Chondrocyte (in vitro differentiated cells): ENCODE measurements at regions not wholly inside any gene's neighbourhood (a gene's known extent, or its start where the extent isn't known, plus 50 kb on each side); places are given as distances from the start of the nearest gene placed in this dataset.

Experiments
- DNase-seq: peaks from one replicate; pipeline ENCODE4 v3.0.0; 2021; ENCODE audit warnings: mixed read lengths, low spot score
- H3K27ac Mint-ChIP-seq: one replicate; pipeline ENCODE4 v1.8.0; 2021; ENCODE audit warnings: mild to moderate bottlenecking, moderate library complexity, mixed read lengths; ENCODE audit not compliant: unreplicated experiment
- H3K27me3 Mint-ChIP-seq: 2 replicates; pipeline ENCODE4 v1.8.0; 2021; ENCODE audit warnings: low read depth, mixed read lengths
- H3K36me3 Mint-ChIP-seq: 2 replicates; pipeline ENCODE4 v1.8.0; 2021; ENCODE audit warnings: low read depth, mixed read lengths
- H3K4me1 Mint-ChIP-seq: 2 replicates; pipeline ENCODE4 v1.8.0; 2021; ENCODE audit warnings: low read depth, mild to moderate bottlenecking, mixed read lengths
- H3K4me3 Mint-ChIP-seq: one replicate; pipeline ENCODE4 v1.8.0; 2021; ENCODE audit warnings: mild to moderate bottlenecking, moderate library complexity, mixed read lengths; ENCODE audit not compliant: unreplicated experiment
- H3K9me3 Mint-ChIP-seq: 2 replicates; pipeline ENCODE4 v1.8.0; 2021; ENCODE audit warnings: low read depth, mixed read lengths
- TF ChIP-seq, protein P1 (sequence below): fragments of 200-600 bp; sonication (generic); IDR thresholded peaks from 2 replicates; pipeline ENCODE4 v1.5.0; 2021; ENCODE audit warnings: antibody characterized with exemption, mild to moderate bottlenecking, moderate library complexity

DNA sequence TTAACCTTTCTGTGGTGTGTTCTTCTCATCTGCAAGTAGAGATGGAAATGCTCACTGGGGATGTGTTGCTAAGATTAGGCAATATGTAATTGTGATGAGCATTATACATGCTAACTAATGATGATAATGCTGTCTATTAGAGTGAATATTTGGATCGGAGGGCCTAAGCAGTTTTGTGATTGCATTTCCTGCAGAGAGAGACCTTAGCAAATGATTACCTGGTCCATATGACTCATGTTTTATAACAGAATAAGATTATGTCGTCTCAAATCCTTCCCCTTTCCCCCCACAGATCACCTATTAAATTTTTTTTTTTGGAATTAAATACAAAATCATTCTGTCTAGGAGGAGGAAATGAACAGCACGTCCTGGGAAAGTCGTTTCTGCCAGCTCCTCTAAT lies 82.7 kb downstream of the IZUMO3 start:
- DNase-seq: no peak
- Mint-ChIP-seq H3K4me1 (no peaks in the 10 kb centered on the region), H3K27me3 (no peaks in the 10 kb centered on the region), H3K4me3 (no peak overlapping the region), H3K36me3 (no peaks in the 10 kb centered on the region), H3K27ac (no peak overlapping the region), H3K9me3 (no peaks in the 10 kb centered on the region)
- TF ChIP-seq, protein P1, sequence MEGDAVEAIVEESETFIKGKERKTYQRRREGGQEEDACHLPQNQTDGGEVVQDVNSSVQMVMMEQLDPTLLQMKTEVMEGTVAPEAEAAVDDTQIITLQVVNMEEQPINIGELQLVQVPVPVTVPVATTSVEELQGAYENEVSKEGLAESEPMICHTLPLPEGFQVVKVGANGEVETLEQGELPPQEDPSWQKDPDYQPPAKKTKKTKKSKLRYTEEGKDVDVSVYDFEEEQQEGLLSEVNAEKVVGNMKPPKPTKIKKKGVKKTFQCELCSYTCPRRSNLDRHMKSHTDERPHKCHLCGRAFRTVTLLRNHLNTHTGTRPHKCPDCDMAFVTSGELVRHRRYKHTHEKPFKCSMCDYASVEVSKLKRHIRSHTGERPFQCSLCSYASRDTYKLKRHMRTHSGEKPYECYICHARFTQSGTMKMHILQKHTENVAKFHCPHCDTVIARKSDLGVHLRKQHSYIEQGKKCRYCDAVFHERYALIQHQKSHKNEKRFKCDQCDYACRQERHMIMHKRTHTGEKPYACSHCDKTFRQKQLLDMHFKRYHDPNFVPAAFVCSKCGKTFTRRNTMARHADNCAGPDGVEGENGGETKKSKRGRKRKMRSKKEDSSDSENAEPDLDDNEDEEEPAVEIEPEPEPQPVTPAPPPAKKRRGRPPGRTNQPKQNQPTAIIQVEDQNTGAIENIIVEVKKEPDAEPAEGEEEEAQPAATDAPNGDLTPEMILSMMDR: no peak

DNA sequence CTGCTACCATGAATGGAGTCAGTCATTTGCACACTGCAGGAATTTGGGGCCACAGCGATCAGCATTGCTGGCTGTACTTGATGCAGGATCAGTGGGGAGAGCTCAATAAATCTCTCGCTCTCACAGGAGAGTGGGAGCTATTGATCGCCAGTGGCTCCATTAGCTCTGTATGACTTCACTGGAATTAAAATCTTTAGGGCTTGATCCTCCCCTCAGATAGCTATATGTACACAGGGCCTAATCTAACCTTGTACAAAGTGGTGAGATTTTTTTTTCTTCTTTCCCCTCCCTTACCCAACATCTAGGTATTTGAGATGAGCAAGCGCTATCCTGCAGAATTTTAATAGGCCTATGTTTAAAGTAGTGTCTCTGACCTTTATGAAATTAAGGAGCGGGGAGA lies 84.9 kb downstream of the IZUMO3 start:
- H3K4me1 Mint-ChIP-seq: no peaks in the 10 kb centered on the region
- H3K4me3 Mint-ChIP-seq: no peak overlapping the region
- no peaks in the 10 kb centered on the region for H3K9me3 Mint-ChIP-seq

DNA sequence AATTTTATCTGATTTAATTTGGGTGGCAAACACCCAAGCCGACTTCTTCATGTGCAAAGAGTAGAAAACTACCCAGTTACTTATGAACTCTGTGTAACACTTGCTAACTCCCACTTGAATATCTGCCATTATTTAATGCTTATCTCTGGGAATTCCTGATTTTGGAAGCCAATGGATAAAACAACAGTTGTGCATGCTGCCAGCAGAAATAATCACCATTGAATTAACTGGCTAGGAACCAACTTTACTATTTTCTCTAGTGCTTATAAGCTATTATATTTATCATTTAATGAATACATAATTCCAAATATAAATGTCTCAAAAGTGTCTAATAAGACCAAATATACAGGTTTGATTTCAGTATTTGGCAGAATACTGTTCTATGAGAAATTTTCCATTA lies 85.7 kb downstream of the IZUMO3 start:
- Mint-ChIP-seq H3K27me3 (no peaks in the 10 kb centered on the region), H3K4me3 (no peak overlapping the region), H3K4me1 (no peaks in the 10 kb centered on the region), H3K9me3 (no peaks in the 10 kb centered on the region), H3K36me3 (no peaks in the 10 kb centered on the region), H3K27ac (no peak overlapping the region)
- DNase-seq: no peak
- TF ChIP-seq, protein P1: no peak

More for the DNA sequence above, 84.9 kb downstream of the IZUMO3 start:
- TF ChIP-seq, protein P1: no peak
- Mint-ChIP-seq H3K27me3 (no peaks in the 10 kb centered on the region), H3K27ac (no peak overlapping the region), H3K36me3 (no peaks in the 10 kb centered on the region)
- DNase-seq: no peak

DNA sequence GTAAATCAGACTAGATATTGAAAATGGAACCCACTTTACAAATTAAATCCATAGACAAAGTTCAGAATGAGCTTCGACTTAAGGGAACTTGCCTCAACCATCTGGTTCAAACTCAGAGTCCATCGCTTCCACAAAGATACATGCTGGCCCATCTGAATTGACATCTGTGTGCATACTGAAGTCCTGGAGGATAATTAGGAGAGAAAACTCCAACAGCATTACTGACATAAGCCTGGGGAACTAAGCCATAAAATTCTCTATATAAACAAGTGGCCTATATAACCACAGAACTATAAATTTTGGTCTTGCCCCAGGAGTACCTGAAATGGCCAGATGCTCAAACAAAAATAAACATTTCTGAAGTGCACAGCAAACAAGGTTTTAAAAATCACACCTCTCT lies 94.4 kb downstream of the IZUMO3 start:
- H3K4me1 Mint-ChIP-seq: no peaks in the 10 kb centered on the region
- H3K4me3 Mint-ChIP-seq: no peak overlapping the region

DNA sequence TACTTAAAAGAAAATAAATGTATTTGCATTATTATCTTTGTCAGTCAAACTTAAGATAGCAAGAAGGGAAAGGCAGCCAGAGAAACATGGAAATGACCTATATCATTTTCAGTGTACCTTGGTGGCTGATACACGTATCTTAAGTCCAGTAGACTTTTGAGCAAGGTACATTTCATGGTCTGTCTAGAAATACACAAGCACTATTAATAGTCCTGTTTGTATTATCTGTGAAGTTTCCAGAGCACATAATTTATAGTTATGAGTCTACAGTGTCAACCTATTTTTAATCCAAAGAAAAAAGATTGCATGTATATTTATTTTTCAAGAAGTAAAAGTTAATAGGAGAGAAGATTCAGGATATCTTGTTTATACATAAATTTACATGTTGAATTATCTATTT lies 95.7 kb downstream of the IZUMO3 start:
- DNase-seq: no peak
- TF ChIP-seq, protein P1: no peak
- no peaks in the 10 kb centered on the region for H3K27me3 Mint-ChIP-seq
- no peak overlapping the region for H3K4me3 Mint-ChIP-seq
- H3K4me1 Mint-ChIP-seq: no peaks in the 10 kb centered on the region
- peaks cover 16% of the 10 kb centered on the region for H3K9me3 Mint-ChIP-seq
- no peaks in the 10 kb centered on the region for H3K36me3 Mint-ChIP-seq
- no peak overlapping the region for H3K27ac Mint-ChIP-seq

More for the DNA sequence above, 94.4 kb downstream of the IZUMO3 start:
- DNase-seq: no peak
- H3K27me3 Mint-ChIP-seq: no peaks in the 10 kb centered on the region
- no peaks in the 10 kb centered on the region for H3K36me3 Mint-ChIP-seq
- no peak overlapping the region for H3K27ac Mint-ChIP-seq
- peaks cover 8% of the 10 kb centered on the region for H3K9me3 Mint-ChIP-seq
- TF ChIP-seq, protein P1: no peak
